ENCODE measurements at regions not wholly inside any gene's neighbourhood (a gene's known extent, or its start where the extent isn't known, plus 50 kb on each side); places are given as distances from the start of the nearest gene placed in this dataset.
"Not testable (repeated sequence)": the region's sequence is repeated elsewhere in the genome, so short reads cannot be mapped to it uniquely, and the experiment has no call there.

GRCh38 chr1:185681034-185681633 is 53.1 kb upstream of the HMCN1 start:
- peak; percentile 10 for DNase-seq (ENCODE audit: low read depth)

GRCh38 chr1:185680453-185680852 is 53.7 kb upstream of the HMCN1 start:
- DNase-seq (ENCODE audit: low read depth): no peak

- no peak for DNase-seq (ENCODE audit: low read depth)
These were observed 55.0 kb upstream of the HMCN1 start for GRCh38 chr1:185679220-185679619.

GRCh38 chr1:185676969-185677368 is 57.2 kb upstream of the HMCN1 start:
- DNase-seq (ENCODE audit: low read depth): no peak

GRCh38 chr1:185674201-185674600 is 60.0 kb upstream of the HMCN1 start:
- DNase-seq (ENCODE audit: low read depth): no peak

GRCh38 chr1:185672719-185673360 is 61.4 kb upstream of the HMCN1 start:
- no peak for DNase-seq (ENCODE audit: low read depth)

GRCh38 chr1:185670187-185670627 is 64.0 kb upstream of the HMCN1 start:
- DNase-seq (ENCODE audit: low read depth): no peak

GRCh38 chr1:185668013-185668412 is 66.2 kb upstream of the HMCN1 start:
- DNase-seq (ENCODE audit: low read depth): no peak

GRCh38 chr1:185666582-185666981 is 67.6 kb upstream of the HMCN1 start:
- no peak for DNase-seq (ENCODE audit: low read depth)

- no peak for DNase-seq (ENCODE audit: low read depth)
These were observed 70.4 kb upstream of the HMCN1 start for GRCh38 chr1:185663771-185664296.

- DNase-seq (ENCODE audit: low read depth): no peak
These were observed 70.9 kb upstream of the HMCN1 start for GRCh38 chr1:185663332-185663731.

- DNase-seq (ENCODE audit: low read depth): no peak
These were observed 72.2 kb upstream of the HMCN1 start for GRCh38 chr1:185661971-185662370.

GRCh38 chr1:185656663-185657062 is 77.5 kb upstream of the HMCN1 start:
- DNase-seq (ENCODE audit: low read depth): no peak

GRCh38 chr1:185654952-185655314 is 79.3 kb upstream of the HMCN1 start:
- DNase-seq (ENCODE audit: low read depth): no peak

GRCh38 chr1:185654199-185654951 is 79.8 kb upstream of the HMCN1 start:
- DNase-seq (ENCODE audit: low read depth): no peak

- DNase-seq (ENCODE audit: low read depth): no peak
These were observed 80.6 kb upstream of the HMCN1 start for GRCh38 chr1:185653615-185654014.

- no peak for DNase-seq (ENCODE audit: low read depth)
These were observed 81.8 kb upstream of the HMCN1 start for GRCh38 chr1:185652348-185652747.

GRCh38 chr1:185650602-185651230 is 83.5 kb upstream of the HMCN1 start:
- no peak for DNase-seq (ENCODE audit: low read depth)

- DNase-seq (ENCODE audit: low read depth): no peak
These were observed 85.2 kb upstream of the HMCN1 start for GRCh38 chr1:185648858-185649589.

- not testable (repeated sequence) for DNase-seq (ENCODE audit: low read depth)
These were observed 86.5 kb upstream of the HMCN1 start for GRCh38 chr1:185647597-185648267.

- DNase-seq (ENCODE audit: low read depth): peak; percentile 96
These were observed 87.9 kb upstream of the HMCN1 start for GRCh38 chr1:185646202-185646683.
